Activated naive CD4-positive, alpha-beta T cell treated with anti-CD3 and anti-CD28 coated beads, Interleukin-2, amount 10 ng/mL, durations not matched to agents 7 days and 5 days (primary cell): ENCODE measurements at regions not wholly inside any gene's neighbourhood (a gene's known extent, or its start where the extent isn't known, plus 50 kb on each side); places are given as distances from the start of the nearest gene placed in this dataset.
A peak's percentile ranks its signal among the peaks of the same experiment; 100 is the strongest.

Experiments
- CTCF ChIA-PET: fragments of 350-600 bp; sonication (Branson Sonifier 250); formaldehyde crosslinking; loops from one replicate; lab custom pipeline; 2021; ENCODE audit warnings: antibody characterized with exemption; lab: Charles Lee
- DNase-seq: peaks from one replicate; pipeline ENCODE4 v3.0.0-alpha.2; 2020
- H3K27ac Mint-ChIP-seq: one replicate; pipeline ENCODE4 v1.8.0; 2021; ENCODE audit warnings: mild to moderate bottlenecking, moderate library complexity, mixed read lengths
- H3K27me3 Mint-ChIP-seq: one replicate; pipeline ENCODE4 v1.8.0; 2021; ENCODE audit warnings: mild to moderate bottlenecking, mixed read lengths
- H3K36me3 Mint-ChIP-seq: one replicate; pipeline ENCODE4 v1.8.0; 2021; ENCODE audit warnings: mixed read lengths
- H3K4me1 Mint-ChIP-seq: one replicate; pipeline ENCODE4 v1.8.0; 2021; ENCODE audit warnings: mixed read lengths
- H3K4me3 Mint-ChIP-seq: one replicate; pipeline ENCODE4 v1.8.0; 2021; ENCODE audit warnings: mild to moderate bottlenecking, moderate library complexity, mixed read lengths
- H3K9me3 Mint-ChIP-seq: one replicate; pipeline ENCODE4 v1.8.0; 2021; ENCODE audit warnings: mixed read lengths

DNA sequence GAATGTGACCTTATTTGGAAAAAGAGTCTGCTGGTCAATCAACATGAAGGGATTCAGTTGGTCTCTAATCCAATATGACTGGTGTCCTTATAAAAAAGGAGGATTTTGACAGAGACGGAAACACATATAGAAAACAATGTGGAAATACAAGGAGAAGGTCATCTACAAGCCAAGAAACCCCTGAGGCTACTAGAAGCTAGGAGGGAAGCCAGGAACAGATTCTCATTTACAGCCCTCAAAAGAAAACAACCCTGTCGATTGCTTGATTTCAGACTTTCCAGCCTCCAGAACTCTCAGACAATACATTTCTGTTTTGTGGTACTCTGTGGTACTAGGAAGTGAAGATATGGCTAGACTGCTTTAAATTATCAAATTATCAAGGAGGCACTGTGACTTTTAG lies 162.9 kb upstream of the IGF1R start:
- CTCF ChIA-PET = no interaction called here
- H3K4me3 Mint-ChIP-seq = no peak overlapping the region
- H3K9me3 Mint-ChIP-seq = no peaks in the 10 kb centered on the region
- peaks cover 9% of the 10 kb centered on the region for H3K27me3 Mint-ChIP-seq
- no peak for DNase-seq
- H3K36me3 Mint-ChIP-seq = no peaks in the 10 kb centered on the region
- H3K4me1 Mint-ChIP-seq = no peaks in the 10 kb centered on the region
- no peak overlapping the region for H3K27ac Mint-ChIP-seq

DNA sequence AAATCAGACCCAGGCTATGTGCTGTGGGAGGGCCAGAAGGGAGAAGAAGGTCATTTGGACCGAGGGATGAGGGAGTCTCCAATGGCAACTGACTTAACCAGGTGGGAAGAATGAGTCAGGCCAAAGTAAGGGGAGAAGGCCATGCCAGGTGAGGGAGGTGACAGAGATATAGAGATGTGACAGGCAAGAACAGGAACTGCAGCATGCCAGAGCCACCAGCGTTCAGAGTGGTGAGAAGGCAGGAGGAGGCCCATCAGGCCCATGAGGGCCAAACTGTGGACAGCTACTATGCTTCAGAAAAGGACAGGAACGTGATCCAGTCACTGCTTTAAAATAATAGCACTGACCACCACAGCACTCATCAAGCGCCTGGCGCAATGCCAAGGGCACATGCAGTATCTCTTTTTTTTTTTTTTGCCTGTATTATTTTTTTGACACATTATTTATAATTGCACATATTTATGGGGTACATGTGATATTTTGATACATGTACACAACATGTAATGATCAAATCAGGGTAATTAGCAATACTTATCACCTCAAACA lies 154.3 kb upstream of the IGF1R start:
- H3K4me1 Mint-ChIP-seq = no peaks in the 10 kb centered on the region
- H3K27ac Mint-ChIP-seq = no peak overlapping the region
- peaks cover 2% of the 10 kb centered on the region for H3K9me3 Mint-ChIP-seq
- H3K27me3 Mint-ChIP-seq = no peaks in the 10 kb centered on the region
- CTCF ChIA-PET = no interaction called here
- no peak for DNase-seq
- H3K36me3 Mint-ChIP-seq = no peaks in the 10 kb centered on the region
- H3K4me3 Mint-ChIP-seq = no peak overlapping the region

DNA sequence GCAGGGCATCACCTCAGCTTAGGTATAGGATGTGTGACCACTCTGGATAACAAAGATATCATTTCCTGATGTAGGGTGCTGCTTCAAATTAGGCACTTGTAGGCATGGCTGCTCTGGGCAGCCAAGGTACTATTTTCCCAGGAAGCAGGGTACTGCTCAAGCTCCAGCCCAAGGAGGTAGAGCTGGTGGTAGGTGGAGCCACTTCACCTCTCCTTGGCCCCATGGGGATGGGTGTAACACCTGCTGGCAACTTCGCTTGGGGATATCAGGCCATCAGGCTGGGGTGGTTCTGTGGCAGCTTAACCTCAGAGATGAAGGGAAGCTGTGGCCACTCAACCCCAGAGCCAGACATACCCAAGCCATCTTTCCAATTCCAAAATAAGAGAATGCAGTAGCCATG lies 147.1 kb upstream of the IGF1R start:
- Mint-ChIP-seq H3K4me1 (no peaks in the 10 kb centered on the region), H3K36me3 (no peaks in the 10 kb centered on the region), H3K9me3 (peaks cover 6% of the 10 kb centered on the region), H3K27me3 (peaks cover 35% of the 10 kb centered on the region), H3K4me3 (no peak overlapping the region), H3K27ac (no peak overlapping the region)
- DNase-seq = no peak
- CTCF ChIA-PET = no interaction called here

DNA sequence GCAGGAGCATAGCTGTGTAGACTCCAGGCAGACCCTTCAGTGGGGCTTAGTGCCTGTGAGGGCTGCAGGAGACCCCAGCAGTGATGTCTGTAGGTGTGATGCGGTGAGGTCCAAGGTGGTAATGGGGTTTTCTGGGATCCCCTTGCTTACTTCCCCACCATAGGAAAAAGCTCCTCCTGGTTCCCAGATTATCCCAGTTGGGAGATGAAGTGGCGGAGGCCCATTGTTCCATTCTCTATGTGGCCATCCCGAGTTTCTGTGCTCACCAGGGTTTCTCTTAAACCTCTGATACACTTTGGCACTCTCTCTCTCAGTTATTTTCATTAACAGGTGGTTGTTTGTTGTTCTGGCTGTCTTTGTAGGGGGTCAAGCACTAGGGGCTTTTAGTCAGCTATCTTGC lies 146.7 kb upstream of the IGF1R start:
- CTCF ChIA-PET = no interaction called here

DNA sequence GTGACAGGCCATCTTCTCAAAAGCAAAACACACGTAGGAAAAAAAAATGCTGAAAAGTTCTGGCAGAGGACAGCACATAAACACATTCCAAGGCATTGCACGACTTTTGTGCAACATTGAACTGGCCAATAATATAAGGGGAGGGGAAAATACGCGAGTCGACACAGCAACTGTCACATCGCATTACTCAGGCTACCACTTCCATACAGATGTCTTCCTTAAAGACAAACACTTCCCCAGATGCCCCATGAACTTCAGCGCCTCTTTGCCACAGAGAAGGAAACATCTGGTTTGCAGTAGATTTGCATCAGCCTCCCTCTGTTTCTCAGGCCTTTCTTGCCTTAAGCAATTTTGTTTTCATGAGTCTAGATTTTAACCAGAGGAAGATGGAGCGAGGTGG lies 144.4 kb upstream of the IGF1R start:
- no peak for DNase-seq
- Mint-ChIP-seq H3K4me3 (no peak overlapping the region), H3K27me3 (peaks cover 46% of the 10 kb centered on the region), H3K36me3 (no peaks in the 10 kb centered on the region), H3K4me1 (no peaks in the 10 kb centered on the region), H3K27ac (no peak overlapping the region), H3K9me3 (peaks cover 4% of the 10 kb centered on the region)
- CTCF ChIA-PET = no interaction called here

More for the DNA sequence above, 146.7 kb upstream of the IGF1R start:
- peaks cover 40% of the 10 kb centered on the region for H3K27me3 Mint-ChIP-seq
- no peak overlapping the region for H3K4me3 Mint-ChIP-seq
- DNase-seq = no peak
- no peak overlapping the region for H3K27ac Mint-ChIP-seq
- no peaks in the 10 kb centered on the region for H3K36me3 Mint-ChIP-seq
- peaks cover 6% of the 10 kb centered on the region for H3K9me3 Mint-ChIP-seq
- H3K4me1 Mint-ChIP-seq = no peaks in the 10 kb centered on the region

DNA sequence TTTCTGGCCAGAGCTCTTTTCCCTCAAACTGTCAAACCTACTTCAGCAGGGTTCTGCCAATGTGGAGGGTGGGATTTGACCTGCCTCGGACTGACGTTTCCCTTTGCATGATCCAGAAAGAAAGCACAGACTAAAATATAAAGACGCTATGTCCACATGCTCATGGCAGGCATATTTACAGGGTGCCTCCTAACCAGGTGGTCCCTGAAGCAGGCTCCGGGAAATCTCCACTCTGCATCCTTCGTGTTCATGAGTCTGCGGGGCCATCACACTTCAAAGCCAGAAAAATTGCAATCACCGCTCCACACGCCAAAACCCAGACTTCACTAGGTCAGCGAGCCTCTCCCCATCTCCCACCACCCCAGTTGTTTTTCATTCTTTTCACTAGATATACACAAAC lies 143.3 kb upstream of the IGF1R start:
- Mint-ChIP-seq H3K4me3 (no peak overlapping the region), H3K36me3 (no peaks in the 10 kb centered on the region), H3K9me3 (no peaks in the 10 kb centered on the region), H3K27me3 (peaks cover 46% of the 10 kb centered on the region), H3K4me1 (no peaks in the 10 kb centered on the region), H3K27ac (no peak overlapping the region)
- CTCF ChIA-PET = no interaction called here
- DNase-seq = no peak

DNA sequence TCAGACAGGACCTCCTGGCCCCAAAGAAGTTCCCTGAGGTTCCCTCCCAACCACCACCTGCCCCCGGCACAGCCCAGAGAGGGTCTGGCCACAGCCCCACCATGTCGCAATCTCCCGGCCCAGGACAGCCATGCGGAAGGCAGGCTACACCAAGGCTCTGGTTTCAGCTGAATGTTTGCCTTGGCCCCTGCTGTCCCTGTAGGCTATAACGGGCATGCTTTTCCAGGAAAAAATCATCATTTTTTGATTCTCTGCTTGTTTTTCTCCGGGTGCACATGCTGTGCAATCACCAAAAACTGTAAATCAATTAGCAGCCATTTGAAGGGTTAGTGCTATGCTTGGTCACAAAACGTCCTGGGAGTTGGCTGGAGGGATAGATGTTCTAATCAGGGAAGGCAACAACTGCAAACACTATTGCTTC lies 142.7 kb upstream of the IGF1R start:
- H3K4me3 Mint-ChIP-seq = no peak overlapping the region
- no peak overlapping the region for H3K27ac Mint-ChIP-seq
- no peaks in the 10 kb centered on the region for H3K9me3 Mint-ChIP-seq
- H3K27me3 Mint-ChIP-seq = peaks cover 46% of the 10 kb centered on the region
- CTCF ChIA-PET = no interaction called here
- H3K4me1 Mint-ChIP-seq = no peaks in the 10 kb centered on the region
- H3K36me3 Mint-ChIP-seq = no peaks in the 10 kb centered on the region
- no peak for DNase-seq

DNA sequence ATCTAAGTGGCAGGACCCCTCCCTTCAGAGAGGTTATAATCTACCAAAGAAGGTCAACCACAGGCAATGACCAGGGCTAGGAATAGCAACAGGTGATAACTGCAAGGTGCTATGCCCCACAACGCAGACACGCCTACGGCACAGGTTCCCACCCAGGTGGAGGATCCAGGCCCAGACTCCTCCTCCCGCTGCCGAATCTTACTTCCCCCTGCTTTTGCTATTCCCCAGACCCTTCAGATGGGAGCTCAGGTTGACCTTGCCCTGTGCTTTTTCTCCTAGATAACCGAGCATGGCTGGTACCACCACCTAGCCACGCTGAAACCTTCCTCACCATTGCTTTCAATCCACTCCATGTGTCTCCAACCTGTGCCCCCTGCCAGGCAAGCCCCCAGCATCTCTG lies 142.2 kb upstream of the IGF1R start:
- no peak overlapping the region for H3K27ac Mint-ChIP-seq
- CTCF ChIA-PET = no interaction called here
- H3K4me3 Mint-ChIP-seq = no peak overlapping the region
- H3K4me1 Mint-ChIP-seq = no peaks in the 10 kb centered on the region
- H3K36me3 Mint-ChIP-seq = no peaks in the 10 kb centered on the region
- DNase-seq = no peak
- H3K9me3 Mint-ChIP-seq = no peaks in the 10 kb centered on the region
- H3K27me3 Mint-ChIP-seq = peaks cover 46% of the 10 kb centered on the region

DNA sequence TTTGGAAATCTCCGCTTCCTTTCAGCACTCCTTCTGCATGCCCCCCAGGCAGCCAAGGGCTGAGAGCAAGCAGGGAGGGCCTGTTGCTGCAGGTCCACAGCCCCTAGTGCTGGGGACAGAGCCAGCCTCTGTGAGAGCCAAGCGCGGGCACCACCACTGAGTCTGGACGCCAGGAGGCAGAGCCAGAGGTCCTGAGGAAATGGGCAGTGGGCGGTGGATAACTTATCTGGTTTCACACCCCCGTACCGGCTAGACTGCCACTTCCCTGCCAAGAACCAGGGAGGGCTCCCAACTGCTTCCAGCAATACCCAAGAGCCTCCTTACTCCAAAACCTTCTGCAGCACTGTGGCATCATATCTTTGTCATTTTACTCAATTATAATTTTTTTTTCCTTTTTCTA lies 141.6 kb upstream of the IGF1R start:
- DNase-seq = no peak
- no peak overlapping the region for H3K27ac Mint-ChIP-seq
- H3K9me3 Mint-ChIP-seq = no peaks in the 10 kb centered on the region
- CTCF ChIA-PET = no interaction called here
- H3K4me1 Mint-ChIP-seq = no peaks in the 10 kb centered on the region
- H3K27me3 Mint-ChIP-seq = peaks cover 42% of the 10 kb centered on the region
- H3K36me3 Mint-ChIP-seq = no peaks in the 10 kb centered on the region
- no peak overlapping the region for H3K4me3 Mint-ChIP-seq

DNA sequence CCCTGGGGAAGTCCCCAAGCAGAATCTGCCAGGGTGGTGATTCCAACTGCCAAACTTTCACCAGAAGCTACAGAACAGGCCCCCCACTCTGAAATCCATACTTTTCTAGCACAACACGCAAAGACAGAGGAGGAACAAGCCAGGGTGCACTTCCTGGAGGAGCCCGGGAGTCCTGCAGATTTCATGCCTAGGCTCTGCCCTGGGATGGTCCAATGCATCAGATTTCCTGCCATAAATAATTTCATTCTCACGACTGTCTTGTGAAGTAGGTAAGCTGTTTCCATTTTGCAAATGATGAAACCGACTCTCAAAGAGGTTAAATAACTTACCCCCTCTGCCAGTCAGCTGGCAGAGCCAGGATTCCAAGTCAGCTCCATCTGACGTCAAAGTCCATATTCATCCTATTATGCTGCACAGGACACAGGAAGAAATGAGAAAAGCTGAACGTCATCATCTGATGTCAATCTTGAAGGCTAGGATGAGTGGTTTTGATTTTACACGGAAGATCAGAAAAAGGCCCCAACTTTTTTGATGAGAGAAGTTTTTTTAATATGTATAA lies 134.8 kb upstream of the IGF1R start:
- Mint-ChIP-seq H3K4me3 (no peak overlapping the region), H3K4me1 (no peaks in the 10 kb centered on the region), H3K36me3 (no peaks in the 10 kb centered on the region), H3K27me3 (peaks cover 6% of the 10 kb centered on the region), H3K27ac (no peak overlapping the region), H3K9me3 (no peaks in the 10 kb centered on the region)
- CTCF ChIA-PET = interaction anchor here (0.8 to 2.7 kb wide), 2 partner anchors 146 to 392 kb away, joined by 3 to 17 read pairs; no protein-coding TSS in a partner anchor
- DNase-seq = no peak

DNA sequence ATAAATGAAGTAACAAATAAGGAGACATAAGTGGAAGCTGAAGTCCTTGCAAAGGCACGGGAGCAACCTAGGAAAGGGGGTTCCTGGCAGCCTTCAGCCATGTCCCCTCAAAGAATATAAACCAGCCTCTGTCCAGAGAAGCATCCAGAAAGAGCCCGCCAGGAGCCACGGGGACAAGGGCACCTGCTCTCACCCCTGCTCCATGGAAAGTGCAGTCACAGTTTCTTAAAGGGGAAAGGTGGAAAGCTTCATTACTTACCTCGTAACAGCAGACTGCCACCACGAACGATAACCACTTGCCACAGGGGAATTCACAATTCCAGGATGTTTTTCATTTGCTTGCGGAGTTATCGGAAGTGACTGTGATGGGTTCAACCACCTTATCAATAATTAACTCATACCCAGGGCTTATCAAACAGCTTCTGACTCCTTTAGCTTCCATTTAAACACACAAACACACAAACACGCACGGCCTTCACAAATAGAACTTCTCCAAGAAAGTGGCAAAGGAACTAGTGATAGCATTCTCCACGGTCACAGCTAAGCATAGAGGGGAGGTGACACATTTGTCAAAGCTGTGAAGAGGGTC lies 134.2 kb upstream of the IGF1R start:
- H3K27me3 Mint-ChIP-seq = peaks cover 9% of the 10 kb centered on the region
- CTCF ChIA-PET = interaction anchor here (0.6 to 2.7 kb wide), 3 partner anchors 66 to 391 kb away, joined by 3 to 17 read pairs (median 3); no protein-coding TSS in a partner anchor
- no peaks in the 10 kb centered on the region for H3K9me3 Mint-ChIP-seq
- H3K4me1 Mint-ChIP-seq = peaks cover 5% of the 10 kb centered on the region
- no peaks in the 10 kb centered on the region for H3K36me3 Mint-ChIP-seq
- no peak overlapping the region for H3K4me3 Mint-ChIP-seq
- no peak for DNase-seq
- H3K27ac Mint-ChIP-seq = no peak overlapping the region

DNA sequence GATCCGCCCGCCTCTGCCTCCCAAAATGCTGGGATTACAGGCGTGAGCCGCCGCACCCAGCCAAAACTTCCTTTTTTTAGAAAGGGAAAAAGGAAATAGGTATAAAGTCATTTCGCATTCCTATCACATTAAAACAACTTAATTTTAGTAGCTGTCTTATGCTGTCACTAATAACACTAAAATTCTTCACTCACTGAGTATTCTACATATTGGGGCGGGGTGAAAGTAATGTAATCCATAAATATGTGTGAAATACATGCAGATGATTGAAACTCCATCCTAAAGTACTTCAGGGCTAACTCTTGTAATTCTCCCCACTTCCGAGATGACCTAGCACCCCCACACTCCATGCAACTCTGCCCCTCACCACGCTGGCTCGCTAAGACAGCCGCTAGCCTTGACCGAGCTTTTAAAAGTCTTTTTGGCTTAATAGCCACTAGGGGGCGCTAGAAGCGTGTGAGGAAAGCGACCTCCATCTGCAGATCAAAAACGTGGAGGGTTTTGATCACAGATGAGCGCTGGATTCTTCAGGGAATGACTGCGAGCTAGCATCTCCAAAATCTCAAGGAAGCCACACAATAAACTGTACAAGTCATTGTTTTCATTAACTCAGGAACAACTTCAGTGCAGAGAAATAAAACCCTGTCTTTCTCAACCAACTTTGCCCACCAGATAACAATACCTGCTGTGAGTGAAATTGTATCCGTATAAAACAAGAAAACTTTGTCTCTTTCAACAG lies 129.3 kb upstream of the IGF1R start:
- no peak overlapping the region for H3K4me3 Mint-ChIP-seq
- DNase-seq = peak; percentile 59
- CTCF ChIA-PET = interaction anchor here (0.6 to 7.5 kb wide), 27 partner anchors 13 to 1064 kb away, joined by 3 to 88 read pairs (median 4); partner anchors contain the start of gene IGF1R
- no peak overlapping the region for H3K27ac Mint-ChIP-seq
- no peaks in the 10 kb centered on the region for H3K9me3 Mint-ChIP-seq
- peaks cover 6% of the 10 kb centered on the region for H3K4me1 Mint-ChIP-seq
- no peaks in the 10 kb centered on the region for H3K36me3 Mint-ChIP-seq
- peaks cover 18% of the 10 kb centered on the region for H3K27me3 Mint-ChIP-seq

DNA sequence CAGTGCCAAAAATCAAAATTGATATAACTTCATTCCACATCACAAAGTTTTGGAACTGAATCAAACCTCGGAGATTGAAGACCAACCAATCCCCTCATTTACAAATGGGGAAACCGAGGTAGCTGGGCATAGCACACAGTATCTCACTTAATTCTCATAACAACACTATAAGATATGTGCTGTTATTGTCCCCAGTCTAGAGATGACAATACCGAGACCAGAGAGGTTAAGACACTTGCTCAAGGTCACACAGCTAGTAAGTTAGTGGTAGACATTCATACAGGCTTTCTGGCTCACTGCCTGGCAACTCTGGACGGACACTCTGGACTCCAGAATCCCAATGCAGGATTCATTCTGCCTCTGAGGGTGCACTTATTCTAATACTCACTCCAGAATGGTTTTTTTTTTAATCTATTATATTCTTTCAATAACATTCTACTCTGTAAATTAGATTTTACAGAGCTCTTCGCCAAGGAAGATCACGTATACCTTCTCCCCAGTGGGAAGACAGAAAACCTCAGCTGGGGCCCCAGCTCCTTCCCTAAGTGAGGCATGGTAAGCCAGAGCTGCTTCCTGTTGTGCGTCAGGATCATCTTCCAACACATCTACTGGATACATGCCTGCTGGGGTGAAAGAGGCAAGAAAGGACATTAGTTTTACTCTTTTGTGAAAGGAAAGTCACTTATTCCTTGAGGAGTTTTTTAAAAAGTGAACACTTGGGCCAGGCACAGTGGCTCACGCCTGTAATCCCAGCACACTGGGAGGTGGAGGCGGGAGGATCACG lies 128.4 kb upstream of the IGF1R start:
- CTCF ChIA-PET = interaction anchor here (0.7 to 7.5 kb wide), 22 partner anchors 17 to 558 kb away, joined by 3 to 88 read pairs (median 4); partner anchors contain the start of gene IGF1R
- H3K4me1 Mint-ChIP-seq = peaks cover 6% of the 10 kb centered on the region
- H3K36me3 Mint-ChIP-seq = no peaks in the 10 kb centered on the region
- peaks cover 24% of the 10 kb centered on the region for H3K27me3 Mint-ChIP-seq
- H3K9me3 Mint-ChIP-seq = no peaks in the 10 kb centered on the region
- H3K27ac Mint-ChIP-seq = no peak overlapping the region
- no peak for DNase-seq
- H3K4me3 Mint-ChIP-seq = no peak overlapping the region

DNA sequence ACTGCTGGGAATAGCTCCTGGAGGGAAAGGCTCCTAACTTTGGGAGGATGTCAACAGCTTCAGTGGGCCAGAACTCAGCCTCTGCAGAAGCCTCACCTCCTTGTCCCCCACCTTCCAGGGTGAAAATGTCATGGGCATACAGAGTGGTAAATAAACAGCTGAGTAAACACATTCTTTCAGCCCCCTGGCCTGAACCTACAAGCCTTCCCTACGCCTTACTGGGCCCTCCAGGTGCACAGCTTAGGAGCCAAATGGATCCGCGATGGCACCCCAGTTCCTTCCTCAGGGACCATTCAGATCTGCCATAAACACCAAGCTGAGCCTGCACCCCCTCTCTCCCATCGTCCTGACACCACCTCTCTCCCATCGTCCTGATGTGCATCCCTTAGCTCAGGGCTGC lies 126.2 kb upstream of the IGF1R start:
- no peak overlapping the region for H3K4me3 Mint-ChIP-seq
- no peaks in the 10 kb centered on the region for H3K9me3 Mint-ChIP-seq
- H3K27ac Mint-ChIP-seq = no peak overlapping the region
- no peak for DNase-seq
- CTCF ChIA-PET = interaction anchor here (1.2 to 7.5 kb wide), 4 partner anchors 8 to 360 kb away, joined by 4 to 88 read pairs (median 34); partner anchors contain the start of gene IGF1R
- H3K36me3 Mint-ChIP-seq = no peaks in the 10 kb centered on the region
- peaks cover 6% of the 10 kb centered on the region for H3K4me1 Mint-ChIP-seq
- H3K27me3 Mint-ChIP-seq = peaks cover 24% of the 10 kb centered on the region
